ENCODE measurements at regions not wholly inside any gene's neighbourhood (a gene's known extent, or its start where the extent isn't known, plus 50 kb on each side); places are given as distances from the start of the nearest gene placed in this dataset.
"Not testable (repeated sequence)": the region's sequence is repeated elsewhere in the genome, so short reads cannot be mapped to it uniquely, and the experiment has no call there.

DNA sequence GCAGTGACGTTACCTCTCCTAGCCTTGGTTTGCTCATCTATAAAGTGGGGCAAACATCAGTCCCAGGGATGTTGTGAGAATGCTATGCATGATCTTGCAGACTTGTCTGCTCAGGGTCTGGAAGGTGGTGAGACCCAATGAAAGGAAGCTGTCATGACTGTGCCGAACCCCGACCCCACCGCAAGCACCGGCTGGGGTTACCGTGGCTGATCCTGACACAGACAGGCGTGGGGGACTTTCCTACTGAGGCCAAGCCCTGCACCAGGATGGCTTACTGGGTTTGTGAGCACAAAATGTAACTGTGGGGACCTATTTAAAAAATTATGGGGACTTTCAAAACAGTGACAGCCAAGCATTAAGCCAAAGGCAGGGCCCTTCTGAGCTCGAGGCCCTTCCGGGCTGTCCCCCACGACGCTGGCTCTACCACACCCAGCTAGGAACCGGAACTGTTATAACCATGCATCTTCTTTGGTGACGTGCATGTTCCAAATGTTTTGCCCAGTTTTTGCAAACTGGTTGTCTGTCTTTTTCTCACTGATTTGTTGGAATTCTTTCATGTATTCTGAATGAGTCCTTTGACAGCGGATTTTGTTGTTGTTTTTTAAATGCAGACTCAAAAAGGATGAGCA, 76.6 kb upstream of the PMEPA1 start:
- no peak for DNase-seq (ENCODE audit: low read depth)

DNA sequence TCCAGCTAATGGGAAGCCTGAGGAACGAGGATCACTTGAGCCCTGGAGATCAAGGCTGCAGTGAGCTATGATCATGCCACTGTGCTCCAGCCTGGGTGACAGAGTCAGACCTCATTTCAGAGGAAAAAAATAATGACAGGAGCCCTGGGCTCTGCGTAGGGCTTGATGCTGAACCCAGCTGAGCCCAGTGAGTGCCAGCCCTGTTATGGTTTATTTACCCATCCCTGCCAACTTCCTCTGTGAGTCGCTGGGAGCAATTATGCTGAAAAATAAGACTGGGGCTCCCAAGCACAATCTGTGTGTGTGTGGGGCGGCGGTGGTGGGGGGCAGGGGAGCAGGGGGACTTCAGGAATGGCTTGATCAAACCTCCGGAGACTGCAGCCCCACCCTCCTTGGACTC, 75.9 kb upstream of the PMEPA1 start:
- no peak for DNase-seq (ENCODE audit: low read depth)

DNA sequence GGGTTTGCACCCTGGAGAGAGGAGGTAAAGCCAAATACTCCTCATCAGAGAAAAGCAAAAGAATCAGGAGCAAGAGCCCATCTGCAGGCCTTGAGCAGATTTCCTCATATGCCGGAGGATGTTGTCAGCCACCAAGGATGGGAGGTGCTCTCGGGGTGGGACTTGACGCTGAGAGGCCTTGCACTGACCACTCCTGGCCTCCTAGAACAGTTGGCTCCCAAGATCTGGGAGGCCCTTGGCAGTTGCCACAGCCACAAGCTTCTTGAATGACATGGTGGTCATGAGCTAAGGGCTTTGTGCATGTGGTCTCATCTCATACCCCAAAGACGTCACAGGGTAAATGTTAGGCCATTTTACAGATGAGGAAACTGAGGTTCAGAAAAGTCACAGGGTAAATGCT, 75.2 kb upstream of the PMEPA1 start:
- no peak for DNase-seq (ENCODE audit: low read depth)

DNA sequence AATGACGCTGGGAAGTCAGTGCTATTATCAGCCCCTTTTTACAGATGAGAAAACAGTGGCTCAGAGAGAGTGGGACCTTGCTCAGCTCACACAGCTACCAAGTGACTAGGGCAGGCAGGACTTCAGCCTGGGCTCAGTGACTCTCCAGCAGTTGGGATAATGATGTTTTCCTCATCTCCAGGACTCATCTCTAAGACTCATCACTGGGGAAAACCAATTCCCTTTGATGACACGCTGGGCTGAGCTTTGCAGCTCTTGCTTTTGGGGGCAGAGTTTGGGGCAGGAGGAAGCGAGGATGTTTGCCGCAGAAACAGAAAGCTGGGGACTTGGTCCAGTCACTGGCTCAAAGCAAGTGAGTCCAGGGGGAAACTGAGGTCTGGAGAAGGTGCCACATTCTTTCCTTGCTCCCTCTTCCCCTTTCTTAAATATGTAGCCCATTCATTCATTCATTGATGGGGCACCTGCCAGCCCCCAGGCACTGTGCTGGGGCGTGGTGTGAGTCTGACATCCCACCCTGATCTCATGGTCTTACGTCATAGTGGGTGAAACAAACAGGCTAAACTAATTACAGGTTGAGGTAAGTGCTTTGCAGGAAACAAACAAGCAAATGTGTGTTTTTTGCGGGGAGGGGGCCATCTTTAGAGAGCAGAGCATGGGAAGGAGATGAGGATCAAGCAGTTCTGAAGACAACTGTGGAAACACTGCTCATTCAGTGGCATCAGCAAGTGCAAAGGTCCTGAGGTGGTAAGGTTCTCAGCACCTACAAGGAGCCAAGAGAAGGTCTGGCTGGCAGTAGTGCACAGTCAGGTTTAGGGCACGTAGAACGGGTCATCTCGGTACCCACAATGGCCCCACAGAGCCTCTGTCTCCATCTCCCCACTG, 74.4 kb upstream of the PMEPA1 start:
- no peak for DNase-seq (ENCODE audit: low read depth)

DNA sequence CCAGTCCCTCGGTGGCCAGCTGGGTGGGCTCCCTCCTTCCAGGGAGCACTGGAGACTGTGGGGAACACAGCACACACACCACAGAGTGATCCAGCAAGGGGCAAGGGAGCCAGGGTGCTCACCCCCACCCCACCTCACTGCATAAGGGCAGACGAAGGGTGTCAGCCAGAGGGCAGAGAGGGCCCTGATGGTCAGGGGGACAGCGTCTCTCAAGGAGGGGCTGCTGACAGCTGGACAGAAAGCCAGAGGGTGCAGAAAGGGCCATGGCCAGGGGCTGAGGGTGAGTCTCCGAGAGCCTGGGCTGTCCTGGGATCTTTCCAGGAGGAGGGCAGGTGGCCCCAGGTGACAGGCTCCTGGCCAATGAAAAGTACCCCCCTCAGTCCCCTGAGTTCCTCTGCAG, 73.4 kb upstream of the PMEPA1 start:
- DNase-seq (ENCODE audit: low read depth), result no peak

DNA sequence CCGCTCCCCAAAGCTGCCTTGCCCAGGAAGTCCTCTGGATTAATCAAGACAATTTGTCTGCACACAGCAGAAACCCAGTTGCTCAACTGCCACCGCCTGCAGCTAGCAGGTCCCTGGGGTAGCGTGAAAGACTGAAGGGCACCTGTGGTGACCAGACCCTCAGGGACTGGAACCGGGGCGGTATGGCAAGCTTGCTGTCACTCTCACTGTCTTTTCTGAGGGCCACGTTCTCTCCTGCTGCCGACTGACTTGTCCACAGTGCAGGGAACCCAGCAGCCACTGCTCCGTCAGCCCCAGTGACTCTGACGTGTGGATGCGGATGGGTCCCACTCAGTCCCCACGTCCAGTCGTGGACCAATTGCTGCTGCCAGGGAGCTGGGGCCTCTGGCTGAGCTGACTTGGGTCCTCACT, 72.8 kb upstream of the PMEPA1 start:
- no peak for DNase-seq (ENCODE audit: low read depth)

DNA sequence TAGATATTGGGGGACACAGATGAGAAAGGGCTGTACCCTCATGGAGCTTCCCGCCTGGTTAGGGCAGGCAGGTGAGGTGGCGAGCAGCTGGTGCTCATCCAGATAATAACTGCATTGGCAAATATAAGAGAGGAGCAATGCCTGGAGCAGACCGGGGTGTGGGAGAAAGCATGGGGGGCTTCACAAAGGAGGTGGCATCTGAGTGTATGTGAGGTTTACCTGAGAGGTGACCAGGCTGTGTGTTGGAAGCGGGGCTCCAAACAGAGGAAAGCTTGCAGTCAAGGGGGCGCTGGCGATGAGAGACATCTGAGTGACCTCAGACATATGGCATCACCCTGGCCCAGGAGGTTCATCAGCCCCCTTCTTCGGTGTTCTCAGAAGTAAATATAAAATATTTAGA, 72.1 kb upstream of the PMEPA1 start:
- no peak for DNase-seq (ENCODE audit: low read depth)

DNA sequence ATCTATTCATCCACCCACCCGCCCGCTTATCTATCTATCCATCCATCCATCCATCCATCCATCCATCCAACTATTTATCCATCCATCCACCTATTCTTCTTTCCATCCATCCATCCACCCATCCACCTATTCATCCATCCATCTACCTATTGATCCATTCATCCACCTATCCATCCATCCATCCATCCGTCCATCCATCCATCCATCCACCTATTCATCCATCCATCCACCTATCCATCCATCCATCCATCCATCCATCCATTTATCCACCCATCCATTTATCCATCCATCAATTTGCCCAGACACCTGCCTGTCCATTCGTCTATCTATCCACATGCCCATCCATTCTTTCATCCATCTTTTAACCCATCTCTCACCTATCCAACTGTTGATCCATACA, 71.1 kb upstream of the PMEPA1 start:
- DNase-seq (ENCODE audit: low read depth), result no peak

DNA sequence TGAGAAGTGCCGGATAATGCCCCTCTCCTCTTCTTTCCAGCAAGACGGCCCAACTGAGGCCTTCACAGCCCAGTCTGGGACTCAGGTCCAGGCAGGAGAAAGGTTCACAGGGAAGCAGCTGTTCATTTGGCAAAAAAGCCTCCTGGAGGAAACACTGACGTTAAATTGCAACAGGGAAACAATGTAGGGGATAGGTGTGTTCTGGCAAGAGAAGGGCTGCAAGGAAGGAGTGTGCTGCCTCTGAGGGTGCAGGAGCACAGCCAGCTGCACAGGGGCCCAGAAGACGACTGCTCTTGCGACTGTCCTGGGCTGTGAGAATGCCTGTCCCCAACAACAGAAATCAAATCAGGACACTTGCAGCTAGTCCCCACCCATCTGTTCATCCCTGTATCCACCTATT, 70.6 kb upstream of the PMEPA1 start:
- no peak for DNase-seq (ENCODE audit: low read depth)

DNA sequence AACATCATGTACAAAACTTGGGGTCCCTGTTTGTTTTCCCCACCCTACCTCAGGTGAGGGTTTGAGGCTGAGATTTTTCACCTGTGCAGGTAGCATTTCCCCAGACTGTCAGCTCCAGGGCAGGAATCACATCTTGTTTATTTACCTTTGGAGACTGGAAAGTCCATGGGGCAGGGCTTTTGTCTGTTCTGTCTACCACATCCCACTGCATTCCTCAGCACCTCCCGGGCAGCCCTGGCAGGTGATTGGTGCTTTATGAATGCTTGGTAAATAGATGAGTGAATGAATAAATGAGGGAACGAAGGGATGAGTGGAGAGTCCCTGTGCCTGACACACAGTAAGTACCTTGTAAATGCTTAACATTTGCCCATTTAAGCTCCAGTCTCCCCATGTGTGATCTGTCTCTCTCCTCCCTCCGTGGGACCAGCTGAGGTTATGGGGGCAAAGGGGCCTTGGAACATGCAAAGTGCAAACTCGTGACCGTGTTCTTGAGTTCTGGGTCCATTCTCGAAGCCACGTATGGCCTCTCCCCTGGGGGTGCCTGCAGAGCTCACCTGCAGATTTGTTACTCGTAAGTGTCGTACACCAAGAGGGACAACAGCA, 69.7 kb upstream of the PMEPA1 start:
- DNase-seq (ENCODE audit: low read depth), result no peak

DNA sequence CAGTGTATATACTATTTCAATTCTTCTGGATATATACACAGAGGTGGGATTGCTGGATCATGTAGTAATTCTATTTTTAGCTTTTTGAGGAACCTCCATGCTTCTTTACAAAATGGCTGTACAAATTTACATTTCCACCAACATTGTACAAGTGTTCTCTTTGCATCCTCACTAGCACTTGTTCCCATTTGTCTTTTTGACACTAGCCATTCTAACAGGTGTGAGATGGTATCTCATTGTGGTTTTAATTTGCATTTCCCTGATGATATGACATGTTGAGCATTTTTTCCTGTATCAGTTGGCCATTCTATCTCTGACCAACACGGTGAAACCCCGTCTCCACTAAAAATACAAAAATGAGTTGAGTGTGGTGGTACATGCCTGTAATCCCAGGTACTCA, 68.1 kb upstream of the PMEPA1 start:
- DNase-seq (ENCODE audit: low read depth), result no peak

DNA sequence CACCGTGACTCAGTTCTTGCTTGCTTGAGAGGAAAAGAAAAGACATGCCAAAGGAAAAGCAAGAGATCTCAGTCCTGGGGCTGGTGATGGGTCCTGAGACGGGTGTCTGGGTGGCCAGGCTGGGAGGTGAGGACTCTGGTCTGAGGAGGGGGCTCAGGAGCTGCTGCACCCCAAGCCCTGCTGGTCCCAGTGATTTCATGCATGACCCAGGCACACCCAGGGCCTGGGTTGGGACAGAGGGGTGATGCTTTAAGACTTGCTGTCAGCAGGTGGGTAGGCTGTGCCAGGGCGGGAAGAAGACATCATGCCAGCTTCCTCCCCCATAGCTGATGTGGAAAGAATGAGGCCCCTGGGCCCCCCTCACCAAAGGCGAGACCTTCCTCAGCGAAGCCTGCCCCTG, 65.1 kb upstream of the PMEPA1 start:
- DNase-seq (ENCODE audit: low read depth), result no peak

DNA sequence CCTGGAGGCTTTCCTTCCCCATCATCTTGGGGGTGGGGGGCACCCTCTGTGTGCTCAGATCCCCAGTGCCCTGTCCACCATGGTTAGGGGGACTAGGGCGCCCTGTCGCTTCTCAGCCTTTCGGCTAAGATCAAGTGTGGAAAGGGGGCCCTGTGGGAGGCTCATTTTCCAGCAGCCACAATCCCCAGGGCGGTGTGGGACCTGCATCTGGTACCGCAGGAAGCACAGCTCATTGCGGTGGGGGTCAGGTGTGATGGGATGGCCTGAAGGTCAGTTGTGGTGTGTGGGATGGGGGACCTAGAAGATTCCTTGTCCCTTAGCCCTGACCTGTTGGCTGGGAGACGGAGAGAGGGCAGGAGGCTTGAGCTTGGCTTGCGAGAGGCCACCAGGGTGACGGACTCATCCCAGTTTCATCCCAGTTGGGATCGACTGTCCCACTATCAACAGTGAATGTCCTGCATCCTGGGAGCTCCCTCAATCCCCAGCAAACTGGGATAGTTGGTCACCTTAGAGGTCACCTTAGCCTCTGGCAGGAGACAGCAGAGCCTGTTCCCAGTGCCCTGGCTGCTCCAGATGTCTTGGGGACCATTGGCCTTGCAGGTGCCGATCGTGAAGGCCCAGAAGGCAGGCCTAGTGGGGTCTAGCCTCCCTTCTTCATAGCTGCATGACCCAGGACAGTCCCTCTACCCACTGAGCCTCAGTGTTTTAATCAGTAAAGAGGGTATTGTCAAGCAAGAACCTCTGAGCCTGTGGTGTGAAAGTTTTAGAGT, 64.5 kb upstream of the PMEPA1 start:
- DNase-seq (ENCODE audit: low read depth), result no peak

DNA sequence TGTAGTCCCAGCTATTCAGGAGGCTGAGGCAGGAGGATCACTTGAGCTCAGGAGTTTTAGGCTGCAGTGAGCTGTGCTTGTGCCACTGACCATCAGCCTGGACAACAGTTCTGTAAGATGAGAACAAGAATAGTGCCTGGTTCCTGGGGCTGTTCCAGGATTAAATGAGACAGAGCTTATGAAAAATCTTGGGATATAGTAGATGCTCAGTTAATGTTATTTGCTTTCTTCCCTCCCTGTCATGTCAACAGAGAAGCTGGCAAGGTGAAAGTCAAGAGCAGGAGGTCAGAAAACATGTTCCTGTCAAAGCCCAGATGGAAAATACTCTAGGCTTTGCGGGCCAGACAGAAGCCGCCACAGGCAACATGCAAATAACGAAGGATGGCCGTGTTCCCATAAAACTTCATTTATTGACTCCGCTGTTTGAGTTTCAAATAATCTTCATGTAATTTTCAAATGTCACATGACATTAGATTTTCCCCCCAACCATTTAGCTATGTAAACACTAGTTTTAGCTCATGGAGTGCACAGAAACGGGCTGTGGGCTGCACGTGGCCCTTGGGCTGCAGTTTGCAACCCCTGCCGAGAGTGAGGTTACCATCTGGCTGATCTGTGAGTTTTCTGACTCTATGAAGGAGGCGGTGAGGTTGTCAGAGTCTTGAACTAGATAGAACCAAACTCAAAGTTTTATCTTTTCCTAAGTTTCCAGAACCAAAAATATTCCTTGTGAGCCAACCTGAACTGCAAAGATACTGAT, 63.4 kb upstream of the PMEPA1 start:
- no peak for DNase-seq (ENCODE audit: low read depth)

DNA sequence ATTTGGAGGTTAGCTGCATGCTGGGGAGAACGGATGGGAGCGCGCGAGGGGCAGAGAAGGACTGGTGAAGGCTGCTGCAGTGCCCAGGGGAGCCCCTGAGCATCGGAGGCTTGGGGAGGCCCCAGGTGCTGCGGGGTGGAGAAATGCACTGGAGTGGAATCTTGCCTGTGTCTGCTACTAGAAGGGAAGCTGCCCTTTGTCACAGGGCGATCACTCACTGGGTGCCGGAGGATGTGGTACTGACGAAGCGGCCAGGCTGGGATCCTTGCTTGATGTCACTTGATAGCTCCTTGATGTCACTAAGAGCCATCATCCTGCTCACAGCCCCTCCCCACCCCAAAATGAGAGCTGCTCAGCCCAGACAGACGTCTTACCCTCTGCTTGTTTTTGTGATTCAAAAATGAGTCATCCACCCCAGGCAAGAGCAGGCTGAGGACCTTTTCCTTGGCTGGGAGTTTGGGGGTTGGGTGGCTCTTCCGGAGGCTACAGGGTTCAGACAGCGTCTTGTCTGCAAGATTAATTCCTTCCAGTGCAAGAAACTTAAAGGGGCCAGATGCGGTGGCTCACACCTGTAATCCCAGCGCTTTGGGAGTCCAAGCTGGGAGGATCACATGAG, 62.6 kb upstream of the PMEPA1 start:
- peak; percentile 57 for DNase-seq (ENCODE audit: low read depth)

DNA sequence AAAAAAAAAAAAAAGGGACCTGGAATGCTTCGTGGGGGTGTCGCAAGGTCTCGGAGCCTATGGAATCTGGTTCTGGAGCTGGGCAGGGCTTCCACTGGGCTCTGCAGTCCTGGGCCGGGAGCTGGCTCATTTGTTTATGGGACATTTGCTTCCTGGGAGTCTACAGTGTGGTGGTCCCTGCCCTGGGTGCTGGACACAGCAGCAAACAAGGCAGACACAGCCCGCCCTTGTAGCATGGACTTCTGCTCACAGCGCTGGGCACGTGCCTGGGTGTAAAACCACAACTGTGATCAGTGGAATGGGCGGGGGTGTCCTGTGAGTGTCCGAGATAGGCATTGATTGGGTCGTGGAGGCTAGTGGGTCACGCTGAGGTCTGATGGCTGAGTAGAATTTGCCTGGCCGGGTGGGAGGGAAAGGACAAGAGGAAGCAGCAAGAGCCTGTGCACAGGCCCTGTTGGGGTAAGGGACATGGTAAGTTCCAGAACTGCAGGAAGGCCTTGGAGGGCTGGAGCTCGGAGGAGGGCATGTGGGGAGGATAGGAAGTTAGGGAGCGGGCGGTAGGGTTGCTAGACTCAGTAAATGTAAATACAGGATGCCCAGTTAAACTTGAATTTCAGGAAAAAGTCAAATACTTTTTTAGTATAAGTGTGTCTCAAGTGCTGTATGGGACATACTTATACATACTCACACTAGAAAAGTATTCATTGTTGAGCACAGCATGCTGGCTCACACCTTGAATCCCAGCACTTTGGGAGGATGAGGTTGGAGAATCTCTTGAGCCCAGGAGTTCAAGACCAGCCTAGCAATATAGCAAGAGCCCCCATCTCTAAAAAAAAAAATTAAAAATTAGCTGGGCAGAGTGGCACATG, 61.3 kb upstream of the PMEPA1 start:
- no peak for DNase-seq (ENCODE audit: low read depth)

DNA sequence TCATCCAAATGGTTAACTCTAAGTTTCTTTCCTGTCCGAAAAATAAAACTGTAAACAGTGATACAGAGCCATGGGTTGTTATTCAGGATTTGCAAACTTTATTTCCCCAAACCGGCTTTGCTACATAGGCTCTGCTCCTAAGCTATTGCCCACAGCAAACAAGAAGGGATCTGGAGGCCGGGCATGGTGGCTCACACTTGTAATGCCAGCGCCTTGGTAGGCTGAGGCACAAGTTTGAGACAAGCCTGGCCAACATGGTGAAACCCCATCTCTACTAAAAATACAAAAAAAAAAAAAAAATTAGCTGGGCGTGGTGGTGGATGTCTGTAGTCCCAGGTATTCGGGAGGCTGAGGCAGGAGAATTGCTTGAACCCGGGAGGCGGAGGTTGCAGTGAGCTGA, 60.6 kb upstream of the PMEPA1 start:
- not testable (repeated sequence) for DNase-seq (ENCODE audit: low read depth)

DNA sequence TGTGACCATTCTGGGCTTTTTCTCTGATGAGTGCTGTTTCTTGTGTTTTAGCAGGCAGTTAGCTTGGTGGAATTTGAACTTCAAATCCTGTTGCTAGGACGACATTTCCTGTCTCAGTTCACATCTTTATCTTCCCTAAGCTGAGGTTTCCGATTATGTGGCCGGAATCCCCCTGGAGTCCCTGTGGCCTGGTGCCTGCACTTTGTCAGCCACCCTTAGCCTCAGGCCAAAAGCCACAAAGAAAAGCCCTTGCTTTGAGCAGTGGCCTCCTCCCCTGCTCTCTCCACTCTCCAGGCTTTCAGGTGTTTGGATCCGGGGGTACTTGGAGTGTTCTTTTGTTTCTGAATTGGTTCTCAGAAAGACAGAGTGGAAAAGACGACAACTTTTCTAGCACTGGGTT, 59.9 kb upstream of the PMEPA1 start:
- DNase-seq (ENCODE audit: low read depth), result no peak

DNA sequence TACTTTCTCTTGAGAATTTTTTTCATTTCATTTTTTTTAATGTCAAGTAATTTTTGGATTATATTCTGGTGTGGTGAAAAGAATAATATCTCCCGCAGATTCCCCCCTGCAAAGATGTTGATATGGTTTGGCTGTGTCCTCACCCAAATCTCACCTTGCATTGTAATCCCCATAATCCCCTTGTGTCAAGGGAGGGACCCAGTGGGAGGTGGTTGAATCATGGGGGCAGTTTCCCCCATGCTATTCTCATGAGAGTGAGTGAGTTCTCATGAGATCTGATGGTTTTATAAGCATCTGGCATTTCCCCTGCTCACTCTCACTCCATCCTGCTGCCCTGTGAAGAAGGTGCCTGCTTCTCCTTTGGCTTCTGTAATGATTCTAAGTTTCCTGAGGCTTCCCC, 58.7 kb upstream of the PMEPA1 start:
- DNase-seq (ENCODE audit: low read depth), result no peak

DNA sequence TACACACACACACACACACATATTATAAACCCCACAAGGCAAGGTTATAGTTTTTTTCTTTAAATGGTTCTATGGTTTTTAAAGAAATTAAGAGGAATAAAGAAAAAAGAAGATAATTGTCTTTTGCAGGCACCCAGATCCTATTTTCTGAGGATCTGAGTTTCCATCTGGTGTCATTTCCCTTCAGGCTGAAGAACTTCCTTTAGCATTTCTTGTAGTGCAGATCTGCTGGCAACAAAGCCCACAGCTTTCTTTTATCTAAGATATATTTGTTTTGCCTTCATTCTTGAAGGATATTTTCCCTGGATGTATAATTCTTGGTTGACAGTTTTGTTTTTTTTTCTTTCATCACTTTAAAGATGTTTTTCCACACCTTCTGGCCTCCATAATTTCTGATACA, 57.6 kb upstream of the PMEPA1 start:
- DNase-seq (ENCODE audit: low read depth), result no peak

DNA sequence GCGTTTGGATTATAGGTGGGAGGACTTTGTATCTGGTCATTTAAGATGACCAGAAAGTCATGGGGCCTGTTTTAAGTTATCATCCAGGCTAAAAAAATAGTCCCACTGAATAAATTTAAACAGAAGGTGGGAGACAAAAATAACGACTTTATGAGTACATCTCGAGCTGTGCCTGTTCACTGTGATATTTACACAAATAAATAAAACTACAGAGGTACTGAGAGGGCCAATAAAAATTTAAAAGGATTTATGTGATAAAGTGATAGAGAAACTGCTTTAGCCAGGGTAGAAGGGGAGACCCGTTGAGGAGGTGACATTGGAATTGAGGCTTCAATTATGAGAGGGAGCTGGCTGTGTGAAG, 53.4 kb upstream of the PMEPA1 start:
- no peak for DNase-seq (ENCODE audit: low read depth)
